ENCODE measurements at regions not wholly inside any gene's neighbourhood (a gene's known extent, or its start where the extent isn't known, plus 50 kb on each side); places are given as distances from the start of the nearest gene placed in this dataset.

GRCh38 chr5:116363780-116364179, 210.8 kb downstream of the SEMA6A start:
- Histone ChIP-seq H3K36me3 (ENCODE audit: control insufficient read depth in 2 of 2, insufficient read depth in 2 of 2, low read length in 2 of 2) (no peaks in the 10 kb centered on the region), H3K9me3 (ENCODE audit: control insufficient read depth in 2 of 2, low read length in 2 of 2) (no peaks in the 10 kb centered on the region), H3K4me1 (ENCODE audit: control insufficient read depth, insufficient read depth, low read length) (peaks cover 34% of the 10 kb centered on the region), H3K9ac (ENCODE audit: low read length in 2 of 2) (no peak overlapping the region), H3K27ac (ENCODE audit: low read length) (no peak overlapping the region), H3K4me3 (ENCODE audit: low read length in 2 of 2) (no peak overlapping the region), H3K27me3 (ENCODE audit: control insufficient read depth in 1 of 2, insufficient read depth in 2 of 2, low read length in 2 of 2) (no peaks in the 10 kb centered on the region)

GRCh38 chr5:116361979-116362577, 212.5 kb downstream of the SEMA6A start:
- peak overlapping the region; percentile 61 to 69 for H3K4me3 ChIP-seq (ENCODE audit: low read length in 2 of 2)
- H3K27ac ChIP-seq (ENCODE audit: low read length): peak overlapping the region; percentile 81

GRCh38 chr5:116361171-116361967, 213.3 kb downstream of the SEMA6A start:
- no peaks in the 10 kb centered on the region for H3K27me3 ChIP-seq (ENCODE audit: control insufficient read depth in 1 of 2, insufficient read depth in 2 of 2, low read length in 2 of 2)
- H3K27ac ChIP-seq (ENCODE audit: low read length): peak overlapping the region; percentile 81
- H3K36me3 ChIP-seq (ENCODE audit: control insufficient read depth in 2 of 2, insufficient read depth in 2 of 2, low read length in 2 of 2): no peaks in the 10 kb centered on the region
- peaks cover 39% of the 10 kb centered on the region for H3K4me1 ChIP-seq (ENCODE audit: control insufficient read depth, insufficient read depth, low read length)
- H3K9ac ChIP-seq (ENCODE audit: low read length in 2 of 2): peak overlapping the region; percentile 47 to 61
- H3K9me3 ChIP-seq (ENCODE audit: control insufficient read depth in 2 of 2, low read length in 2 of 2): no peaks in the 10 kb centered on the region
- H3K4me3 ChIP-seq (ENCODE audit: low read length in 2 of 2): peak overlapping the region; percentile 61 to 69

More at GRCh38 chr5:116361979-116362577, 212.5 kb downstream of the SEMA6A start:
- Histone ChIP-seq H3K9me3 (ENCODE audit: control insufficient read depth in 2 of 2, low read length in 2 of 2) (no peaks in the 10 kb centered on the region), H3K27me3 (ENCODE audit: control insufficient read depth in 1 of 2, insufficient read depth in 2 of 2, low read length in 2 of 2) (no peaks in the 10 kb centered on the region), H3K9ac (ENCODE audit: low read length in 2 of 2) (peak overlapping the region; percentile 47 to 61), H3K4me1 (ENCODE audit: control insufficient read depth, insufficient read depth, low read length) (peaks cover 39% of the 10 kb centered on the region), H3K36me3 (ENCODE audit: control insufficient read depth in 2 of 2, insufficient read depth in 2 of 2, low read length in 2 of 2) (no peaks in the 10 kb centered on the region)

DNA sequence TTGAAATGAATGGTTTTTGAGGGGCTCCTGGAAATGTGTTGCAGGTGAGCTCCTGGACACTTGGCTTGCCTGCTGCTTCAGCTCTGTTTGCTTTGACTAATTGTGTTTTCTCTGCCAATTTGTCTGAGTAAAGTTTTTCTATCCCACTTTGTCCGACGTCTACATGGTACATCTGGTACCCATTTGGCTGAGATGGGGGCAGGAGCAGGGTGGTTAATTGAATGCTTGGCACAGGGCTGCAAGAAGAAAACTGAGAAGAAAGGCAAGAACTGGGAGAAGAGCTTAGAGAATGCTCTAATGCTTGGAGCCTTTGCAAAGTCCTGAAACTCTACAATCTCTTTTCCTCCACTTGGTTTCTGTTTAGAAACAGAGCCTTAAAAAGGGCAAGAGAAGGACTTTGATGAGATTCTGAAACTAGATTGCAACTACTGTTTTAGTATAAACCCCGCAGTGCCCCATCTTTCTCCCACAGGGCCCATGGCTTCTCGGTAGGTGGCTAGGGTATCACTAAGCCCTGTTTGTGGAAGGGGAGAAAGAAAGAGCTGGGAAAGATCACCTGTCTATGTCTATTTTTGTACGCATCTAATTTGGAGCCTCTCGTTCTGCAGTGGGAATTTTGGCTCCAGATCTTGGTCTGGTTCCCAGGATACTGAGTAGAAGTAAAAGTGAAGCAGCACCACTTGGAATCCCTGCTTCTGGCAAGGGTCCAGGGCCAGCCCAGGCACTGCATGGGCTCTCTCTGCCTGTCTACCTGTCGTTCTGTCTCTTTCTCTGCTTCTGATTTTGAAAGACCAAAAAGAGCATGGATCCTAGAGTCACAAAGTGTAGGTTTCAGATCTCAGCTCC, 214.4 kb downstream of the SEMA6A start:
- peak overlapping the region; percentile 81 for H3K27ac ChIP-seq (ENCODE audit: low read length)
- H3K36me3 ChIP-seq (ENCODE audit: control insufficient read depth in 2 of 2, insufficient read depth in 2 of 2, low read length in 2 of 2): no peaks in the 10 kb centered on the region
- no peaks in the 10 kb centered on the region for H3K9me3 ChIP-seq (ENCODE audit: control insufficient read depth in 2 of 2, low read length in 2 of 2)
- H3K27me3 ChIP-seq (ENCODE audit: control insufficient read depth in 1 of 2, insufficient read depth in 2 of 2, low read length in 2 of 2): no peaks in the 10 kb centered on the region
- peak overlapping the region; percentile 59 to 61 for H3K4me3 ChIP-seq (ENCODE audit: low read length in 2 of 2)
- H3K4me1 ChIP-seq (ENCODE audit: control insufficient read depth, insufficient read depth, low read length): peaks cover 39% of the 10 kb centered on the region
- H3K9ac ChIP-seq (ENCODE audit: low read length in 2 of 2): peak overlapping the region in 1 of 2 donors; percentile 61

DNA sequence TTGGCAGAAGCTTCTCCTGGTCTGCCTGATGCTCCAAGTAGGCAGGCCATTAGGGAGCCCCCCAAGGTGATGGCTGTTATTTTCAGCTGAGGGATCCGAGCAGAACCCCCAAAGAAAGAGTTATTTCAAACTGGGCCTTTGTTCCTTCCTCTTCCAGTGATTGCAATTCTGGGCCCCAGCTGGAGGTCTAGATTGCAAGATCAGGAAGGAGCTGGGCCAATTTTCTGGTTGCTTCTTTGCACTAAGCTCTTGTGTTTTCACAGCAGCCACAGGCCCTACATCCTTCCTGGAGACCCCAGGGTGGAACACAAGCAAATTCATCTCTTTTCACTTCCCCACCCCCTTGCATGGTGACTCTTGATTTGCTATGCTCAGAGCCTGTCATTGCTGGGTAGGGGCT, 215.0 kb downstream of the SEMA6A start:
- Histone ChIP-seq H3K36me3 (ENCODE audit: control insufficient read depth in 2 of 2, insufficient read depth in 2 of 2, low read length in 2 of 2) (no peaks in the 10 kb centered on the region), H3K4me3 (ENCODE audit: low read length in 2 of 2) (peak overlapping the region; percentile 59 to 61), H3K9me3 (ENCODE audit: control insufficient read depth in 2 of 2, low read length in 2 of 2) (no peaks in the 10 kb centered on the region), H3K27ac (ENCODE audit: low read length) (peak overlapping the region; percentile 81), H3K4me1 (ENCODE audit: control insufficient read depth, insufficient read depth, low read length) (peaks cover 39% of the 10 kb centered on the region), H3K27me3 (ENCODE audit: control insufficient read depth in 1 of 2, insufficient read depth in 2 of 2, low read length in 2 of 2) (no peaks in the 10 kb centered on the region), H3K9ac (ENCODE audit: low read length in 2 of 2) (no peak overlapping the region)

DNA sequence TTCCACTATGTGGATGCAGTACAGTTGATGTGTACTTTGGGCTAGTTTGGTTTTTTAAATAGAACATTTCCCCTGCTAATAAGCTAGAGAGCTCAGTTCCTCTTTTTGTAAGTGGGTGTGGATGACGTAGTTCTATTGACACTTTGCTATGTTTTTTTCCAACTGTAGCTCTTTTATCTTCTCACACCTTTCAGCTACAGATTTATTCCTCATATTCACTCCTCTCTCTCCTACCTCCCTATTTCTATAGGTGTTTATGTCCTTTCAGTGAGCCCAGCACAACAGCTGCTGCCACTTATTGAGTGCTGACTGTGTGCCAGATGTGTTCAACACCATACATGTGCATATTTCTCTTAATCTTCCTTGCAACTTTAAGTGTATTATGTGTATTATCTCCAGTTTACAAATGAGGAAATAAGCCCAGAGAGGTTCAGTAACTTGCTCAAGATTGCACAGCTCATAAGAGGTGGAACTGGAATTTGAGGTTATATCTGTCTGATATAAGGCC, 215.7 kb downstream of the SEMA6A start:
- Histone ChIP-seq H3K27ac (ENCODE audit: low read length) (peak overlapping the region; percentile 81), H3K36me3 (ENCODE audit: control insufficient read depth in 2 of 2, insufficient read depth in 2 of 2, low read length in 2 of 2) (no peaks in the 10 kb centered on the region), H3K9me3 (ENCODE audit: control insufficient read depth in 2 of 2, low read length in 2 of 2) (no peaks in the 10 kb centered on the region), H3K4me1 (ENCODE audit: control insufficient read depth, insufficient read depth, low read length) (peaks cover 39% of the 10 kb centered on the region), H3K27me3 (ENCODE audit: control insufficient read depth in 1 of 2, insufficient read depth in 2 of 2, low read length in 2 of 2) (no peaks in the 10 kb centered on the region), H3K9ac (ENCODE audit: low read length in 2 of 2) (no peak overlapping the region), H3K4me3 (ENCODE audit: low read length in 2 of 2) (no peak overlapping the region)

DNA sequence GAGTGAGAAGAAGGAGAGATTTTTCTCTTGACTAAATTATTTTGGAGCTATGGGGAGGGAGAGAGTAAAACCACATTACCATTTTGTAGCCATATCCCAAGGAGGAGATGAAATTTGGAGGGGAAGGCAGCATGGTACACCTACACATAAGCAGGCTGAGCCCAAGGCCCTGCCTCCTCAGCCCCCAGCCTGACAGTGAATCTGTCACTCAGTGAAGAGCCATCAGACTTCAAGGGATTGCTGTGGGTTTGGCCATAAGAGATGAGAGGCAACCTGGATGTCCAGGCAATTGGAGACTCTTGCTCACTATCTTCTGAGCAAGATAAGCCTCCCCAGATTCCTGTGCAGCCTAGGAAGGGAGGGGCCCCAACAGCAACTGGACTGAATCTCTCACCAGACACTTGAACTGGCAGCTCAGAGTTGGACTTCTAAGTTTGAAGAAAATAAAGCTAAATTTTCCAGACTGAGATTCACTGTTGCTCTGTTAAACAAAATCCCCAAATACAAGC, 216.6 kb downstream of the SEMA6A start:
- H3K9me3 ChIP-seq (ENCODE audit: control insufficient read depth in 2 of 2, low read length in 2 of 2): no peaks in the 10 kb centered on the region
- peaks cover 39% of the 10 kb centered on the region for H3K4me1 ChIP-seq (ENCODE audit: control insufficient read depth, insufficient read depth, low read length)
- H3K36me3 ChIP-seq (ENCODE audit: control insufficient read depth in 2 of 2, insufficient read depth in 2 of 2, low read length in 2 of 2): no peaks in the 10 kb centered on the region
- H3K4me3 ChIP-seq (ENCODE audit: low read length in 2 of 2): no peak overlapping the region
- no peak overlapping the region for H3K9ac ChIP-seq (ENCODE audit: low read length in 2 of 2)
- no peaks in the 10 kb centered on the region for H3K27me3 ChIP-seq (ENCODE audit: control insufficient read depth in 1 of 2, insufficient read depth in 2 of 2, low read length in 2 of 2)
- peak overlapping the region; percentile 50 for H3K27ac ChIP-seq (ENCODE audit: low read length)

DNA sequence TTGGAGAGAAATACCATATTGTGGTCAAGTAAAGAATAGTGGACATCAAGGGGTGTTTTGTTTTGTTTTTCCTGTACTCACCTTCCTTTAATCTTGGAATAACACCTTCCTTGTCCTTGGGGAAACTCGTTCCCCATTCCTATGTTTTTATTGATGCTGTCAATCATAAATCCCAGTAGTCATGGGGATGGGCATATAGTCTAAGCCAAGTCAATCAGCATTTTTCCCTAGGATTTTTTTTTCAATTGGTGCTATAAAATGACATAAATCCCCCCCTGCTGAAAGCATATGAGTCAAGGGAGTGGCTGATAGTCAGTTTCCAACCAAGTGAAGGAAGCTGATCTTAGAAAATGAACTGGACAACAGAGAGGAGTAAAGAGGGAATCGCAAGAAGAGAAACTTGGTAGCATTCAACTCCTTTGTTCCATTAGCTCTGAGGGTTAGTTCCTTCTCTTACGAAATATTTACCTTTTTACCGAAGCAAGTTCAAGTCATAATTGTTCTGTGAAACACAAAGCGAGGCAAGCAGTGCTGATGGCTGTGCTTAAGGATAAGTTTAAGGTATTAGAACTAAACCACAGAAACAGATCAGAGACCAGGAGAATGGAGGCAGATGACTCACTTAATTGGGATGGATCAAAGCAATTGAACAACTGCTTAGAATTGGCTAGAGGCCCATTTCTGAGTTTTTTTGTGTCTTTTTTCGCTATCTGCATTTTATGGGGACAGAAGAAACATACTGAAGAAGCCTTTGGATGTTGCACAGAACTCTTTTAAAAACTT, 218.6 kb downstream of the SEMA6A start:
- H3K27ac ChIP-seq (ENCODE audit: low read length): no peak overlapping the region
- no peak overlapping the region for H3K4me3 ChIP-seq (ENCODE audit: low read length in 2 of 2)
- H3K36me3 ChIP-seq (ENCODE audit: control insufficient read depth in 2 of 2, insufficient read depth in 2 of 2, low read length in 2 of 2): peaks cover 0 to 2% of the 10 kb centered on the region in 2 donors
- no peak overlapping the region for H3K9ac ChIP-seq (ENCODE audit: low read length in 2 of 2)
- no peaks in the 10 kb centered on the region for H3K27me3 ChIP-seq (ENCODE audit: control insufficient read depth in 1 of 2, insufficient read depth in 2 of 2, low read length in 2 of 2)
- H3K9me3 ChIP-seq (ENCODE audit: control insufficient read depth in 2 of 2, low read length in 2 of 2): no peaks in the 10 kb centered on the region
- peaks cover 26% of the 10 kb centered on the region for H3K4me1 ChIP-seq (ENCODE audit: control insufficient read depth, insufficient read depth, low read length)

GRCh38 chr5:116354699-116355098, 219.9 kb downstream of the SEMA6A start:
- H3K27ac ChIP-seq (ENCODE audit: low read length): no peak overlapping the region
- no peak overlapping the region for H3K4me3 ChIP-seq (ENCODE audit: low read length in 2 of 2)
- H3K9me3 ChIP-seq (ENCODE audit: control insufficient read depth in 2 of 2, low read length in 2 of 2): no peaks in the 10 kb centered on the region
- H3K36me3 ChIP-seq (ENCODE audit: control insufficient read depth in 2 of 2, insufficient read depth in 2 of 2, low read length in 2 of 2): peaks cover 0 to 2% of the 10 kb centered on the region in 2 donors
- no peaks in the 10 kb centered on the region for H3K27me3 ChIP-seq (ENCODE audit: control insufficient read depth in 1 of 2, insufficient read depth in 2 of 2, low read length in 2 of 2)
- H3K9ac ChIP-seq (ENCODE audit: low read length in 2 of 2): no peak overlapping the region
- peaks cover 14% of the 10 kb centered on the region for H3K4me1 ChIP-seq (ENCODE audit: control insufficient read depth, insufficient read depth, low read length)

GRCh38 chr5:116347657-116348056, 227.0 kb downstream of the SEMA6A start:
- Histone ChIP-seq H3K27ac (ENCODE audit: low read length) (no peak overlapping the region), H3K4me3 (ENCODE audit: low read length in 2 of 2) (no peak overlapping the region), H3K4me1 (ENCODE audit: control insufficient read depth, insufficient read depth, low read length) (no peaks in the 10 kb centered on the region), H3K9ac (ENCODE audit: low read length in 2 of 2) (no peak overlapping the region), H3K36me3 (ENCODE audit: control insufficient read depth in 2 of 2, insufficient read depth in 2 of 2, low read length in 2 of 2) (peaks cover 0 to 2% of the 10 kb centered on the region in 2 donors), H3K9me3 (ENCODE audit: control insufficient read depth in 2 of 2, low read length in 2 of 2) (peaks cover 2 to 11% of the 10 kb centered on the region in 2 donors), H3K27me3 (ENCODE audit: control insufficient read depth in 1 of 2, insufficient read depth in 2 of 2, low read length in 2 of 2) (no peaks in the 10 kb centered on the region)

Data from stomach smooth muscle (tissue), 2 donors.